Gastrocnemius medialis (tissue), 4 donors: ENCODE measurements at regions not wholly inside any gene's neighbourhood (a gene's known extent, or its start where the extent isn't known, plus 50 kb on each side); places are given as distances from the start of the nearest gene placed in this dataset.

ENCODE experiments used
- ATAC-seq, 2 donors: fragments of 150-250 bp; one replicate each; pipeline ENCODE4 v1.9.1; 2016
- DNase-seq, 2 donors: peaks; one replicate each; pipeline ENCODE4 v3.0.0-alpha.2; 2019
- H3K27ac ChIP-seq, 4 donors: fragments of 200-600 bp; sonication (generic); 1 replicate in 1 of 4; 2 replicates in 3 of 4; pipeline ENCODE4 v1.5.1; 2016 to 2018; ENCODE audit warnings: mild to moderate bottlenecking in 2 of 4, moderate library complexity in 1 of 4
- H3K27me3 ChIP-seq, 3 donors: fragments of 200-600 bp; sonication (generic) in 2 of 3; 1 replicate in 1 of 3; 2 replicates in 2 of 3; pipeline versions ENCODE4 v1.5.1 to v1.6.0; 2016 to 2019; ENCODE audit warnings: mild to moderate bottlenecking in 1 of 3, moderate library complexity in 1 of 3
- H3K36me3 ChIP-seq, 2 donors: fragments of 200-600 bp; sonication (generic) in 1 of 2; one replicate each; pipeline ENCODE4 v1.5.1; 2017 to 2018
- H3K4me1 ChIP-seq, 2 donors: fragments of 200-600 bp; sonication (generic) in 1 of 2; one replicate each; pipeline ENCODE4 v1.5.1; 2016 to 2017; ENCODE audit warnings: mild to moderate bottlenecking in 2 of 2
- H3K4me3 ChIP-seq, 4 donors: fragments of 200-600 bp; sonication (generic) in 3 of 4; 1 replicate in 1 of 4; 2 replicates in 3 of 4; pipeline ENCODE4 v1.5.1; 2016 to 2019; ENCODE audit warnings: mild to moderate bottlenecking in 2 of 4
- H3K9me3 ChIP-seq, 3 donors: fragments of 200-600 bp; sonication (generic) in 2 of 3; 1 replicate in 1 of 3; 2 replicates in 2 of 3; pipeline ENCODE4 v1.5.1; 2016 to 2019
- POLR2A ChIP-seq, 2 donors: fragments of 450-650 bp; IDR thresholded peaks; one replicate each; pipeline ENCODE4 v1.6.1; 2017; ENCODE audit warnings: antibody characterized with exemption in 2 of 2, mild to moderate bottlenecking in 2 of 2, moderate library complexity in 2 of 2
- in situ Hi-C, 4 donors: fragments of 200-750 bp; cut with MboI; loops; one replicate each; pipeline versions ENCODE4 v1.15.0 to v1.8.0; 2017; ENCODE audit warnings: low sequenced_read_pairs in 4 of 4
- intact Hi-C: fragments of 100-400 bp; cut with DNase I; formaldehyde crosslinking; loops from one replicate; pipeline ENCODE4 v1.15.1; 2023; ENCODE audit warnings: low total_unique reads
- TF ChIP-seq, protein P1 (sequence below), 5 experiments: fragments of 450-650 bp in 3 of 5; fragments of 200-600 bp in 2 of 5; sonication (generic) in 2 of 5; IDR thresholded peaks in 4 of 5; conservative IDR thresholded peaks in 1 of 5; 1 replicate in 4 of 5; 2 replicates in 1 of 5; pipeline ENCODE4 v1.5.1; 2016 to 2019; ENCODE audit warnings: antibody characterized with exemption in 5 of 5, mild to moderate bottlenecking in 3 of 5, moderate library complexity in 3 of 5

DNA sequence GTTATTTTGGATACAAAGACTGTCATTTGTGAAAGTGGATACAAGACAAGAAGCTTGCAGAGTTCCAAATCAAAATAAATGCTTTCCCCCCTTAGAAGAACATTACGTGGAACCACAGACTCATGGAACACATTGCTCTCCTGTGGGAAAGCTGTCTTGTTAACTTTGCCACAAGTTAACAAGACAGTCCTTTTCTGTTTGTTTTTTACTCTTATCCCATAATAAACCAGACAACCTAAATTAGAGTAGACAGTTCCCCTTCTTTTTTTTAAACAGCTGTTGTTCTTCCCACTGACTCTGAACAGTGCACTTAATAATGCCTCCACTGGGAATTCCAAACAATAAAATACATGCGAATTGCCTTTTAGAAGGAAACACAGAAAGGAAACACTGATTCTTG, 255.3 kb upstream of the UBE2E2 start:
- TF ChIP-seq, protein P1, sequence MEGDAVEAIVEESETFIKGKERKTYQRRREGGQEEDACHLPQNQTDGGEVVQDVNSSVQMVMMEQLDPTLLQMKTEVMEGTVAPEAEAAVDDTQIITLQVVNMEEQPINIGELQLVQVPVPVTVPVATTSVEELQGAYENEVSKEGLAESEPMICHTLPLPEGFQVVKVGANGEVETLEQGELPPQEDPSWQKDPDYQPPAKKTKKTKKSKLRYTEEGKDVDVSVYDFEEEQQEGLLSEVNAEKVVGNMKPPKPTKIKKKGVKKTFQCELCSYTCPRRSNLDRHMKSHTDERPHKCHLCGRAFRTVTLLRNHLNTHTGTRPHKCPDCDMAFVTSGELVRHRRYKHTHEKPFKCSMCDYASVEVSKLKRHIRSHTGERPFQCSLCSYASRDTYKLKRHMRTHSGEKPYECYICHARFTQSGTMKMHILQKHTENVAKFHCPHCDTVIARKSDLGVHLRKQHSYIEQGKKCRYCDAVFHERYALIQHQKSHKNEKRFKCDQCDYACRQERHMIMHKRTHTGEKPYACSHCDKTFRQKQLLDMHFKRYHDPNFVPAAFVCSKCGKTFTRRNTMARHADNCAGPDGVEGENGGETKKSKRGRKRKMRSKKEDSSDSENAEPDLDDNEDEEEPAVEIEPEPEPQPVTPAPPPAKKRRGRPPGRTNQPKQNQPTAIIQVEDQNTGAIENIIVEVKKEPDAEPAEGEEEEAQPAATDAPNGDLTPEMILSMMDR (IDR thresholded peaks at IDR 0.05 in 4 of 5, conservative IDR thresholded peaks at IDR 0.05 in 1 of 5): no peak
- TF ChIP-seq POLR2A (IDR thresholded peaks at IDR 0.05): no peak
- ATAC-seq: no peak
- DNase-seq: no peak
- H3K4me1 ChIP-seq: peaks cover 0 to 8% of the 10 kb centered on the region in 2 donors
- H3K27ac ChIP-seq: no peak overlapping the region
- H3K4me3 ChIP-seq: no peak overlapping the region
- no peaks in the 10 kb centered on the region for H3K36me3 ChIP-seq
- H3K9me3 ChIP-seq: no peaks in the 10 kb centered on the region
- in situ Hi-C loops: no loop called here
- no peaks in the 10 kb centered on the region for H3K27me3 ChIP-seq
- intact Hi-C loops: no loop called here

DNA sequence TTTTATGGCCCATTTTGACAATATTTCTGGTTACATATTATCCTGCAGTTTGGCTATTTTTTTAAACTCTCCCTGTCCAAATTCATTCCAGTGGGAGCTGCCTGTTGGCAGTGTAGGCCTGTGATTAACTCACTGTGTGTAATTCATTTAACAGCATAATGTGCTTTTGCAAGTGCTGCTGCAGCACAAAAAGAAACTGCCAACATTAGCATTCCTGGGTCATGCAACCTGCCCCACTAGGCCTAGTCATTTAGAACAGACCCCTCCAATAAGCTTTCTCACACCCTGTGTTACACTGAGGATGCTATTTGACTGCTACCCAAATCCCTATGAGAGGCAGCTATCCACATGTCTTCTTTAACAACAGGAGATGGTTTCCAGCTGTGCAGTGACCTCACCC, 251.2 kb upstream of the UBE2E2 start:
- Histone ChIP-seq H3K27ac (no peak overlapping the region), H3K36me3 (no peaks in the 10 kb centered on the region), H3K4me1 (peaks cover 0 to 8% of the 10 kb centered on the region in 2 donors), H3K27me3 (no peaks in the 10 kb centered on the region), H3K9me3 (no peaks in the 10 kb centered on the region), H3K4me3 (no peak overlapping the region)
- ATAC-seq: no peak
- TF ChIP-seq, protein P1 (IDR thresholded peaks at IDR 0.05 in 4 of 5, conservative IDR thresholded peaks at IDR 0.05 in 1 of 5): no peak
- no peak for TF ChIP-seq POLR2A (IDR thresholded peaks at IDR 0.05)
- intact Hi-C loops (no loop called here), in situ Hi-C loops (loop anchor here in 2 of 4 donors (25.0 kb wide), 1 partner anchor 390 kb away; no protein-coding TSS in a partner anchor)
- DNase-seq: no peak

DNA sequence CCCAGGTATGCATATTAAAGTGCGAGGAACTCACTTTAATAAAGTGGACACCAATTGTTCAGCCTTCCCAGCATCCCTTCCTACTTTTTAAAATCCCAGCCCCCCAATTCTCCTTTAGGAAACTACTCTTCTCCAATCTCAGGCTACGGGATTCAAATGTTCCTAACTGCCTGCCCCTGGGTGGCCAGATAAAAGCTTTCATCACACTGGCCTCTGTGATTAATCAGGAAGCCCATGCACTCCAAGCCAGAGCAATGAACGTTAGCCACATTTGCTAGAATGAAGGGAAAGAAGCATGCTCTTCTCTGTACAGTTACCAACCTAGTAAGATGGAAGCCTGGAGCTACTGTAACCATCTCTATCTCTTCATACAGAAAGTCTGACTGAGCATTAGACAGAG, 250.3 kb upstream of the UBE2E2 start:
- no peaks in the 10 kb centered on the region for H3K36me3 ChIP-seq
- in situ Hi-C loops (loop anchor here in 2 of 4 donors (25.0 kb wide), 1 partner anchor 391 kb away; no protein-coding TSS in a partner anchor), intact Hi-C loops (no loop called here)
- H3K27ac ChIP-seq: no peak overlapping the region
- H3K4me1 ChIP-seq: peaks cover 0 to 2% of the 10 kb centered on the region in 2 donors
- ATAC-seq (no peak), DNase-seq (no peak)
- TF ChIP-seq, protein P1 (IDR thresholded peaks at IDR 0.05 in 4 of 5, conservative IDR thresholded peaks at IDR 0.05 in 1 of 5): no peak
- no peak for TF ChIP-seq POLR2A (IDR thresholded peaks at IDR 0.05)
- no peaks in the 10 kb centered on the region for H3K27me3 ChIP-seq
- H3K9me3 ChIP-seq: no peaks in the 10 kb centered on the region
- no peak overlapping the region for H3K4me3 ChIP-seq

DNA sequence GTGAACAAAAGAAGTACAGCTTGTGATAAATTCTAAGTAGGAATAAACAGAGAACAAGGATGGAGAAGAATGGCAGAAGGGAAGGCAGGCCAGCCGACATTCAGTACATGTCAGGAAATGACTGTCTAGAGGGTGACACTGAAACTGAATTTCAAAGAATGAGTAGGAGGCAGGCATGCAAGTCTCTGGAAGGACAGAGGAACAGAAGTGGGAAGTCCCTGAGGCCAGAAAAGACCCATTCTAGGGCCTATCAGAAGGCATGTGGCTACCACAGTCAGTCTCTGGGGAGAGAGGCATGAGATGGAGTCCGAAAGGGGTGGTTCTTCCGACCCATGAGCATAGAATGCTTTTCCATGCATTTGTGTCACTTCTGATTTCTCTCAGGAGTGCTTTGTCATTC, 243.5 kb upstream of the UBE2E2 start:
- DNase-seq: no peak
- Histone ChIP-seq H3K27ac (no peak overlapping the region), H3K4me1 (peaks cover 4 to 7% of the 10 kb centered on the region in 2 donors), H3K27me3 (no peaks in the 10 kb centered on the region), H3K36me3 (no peaks in the 10 kb centered on the region), H3K4me3 (no peak overlapping the region), H3K9me3 (no peaks in the 10 kb centered on the region)
- TF ChIP-seq, protein P1 (IDR thresholded peaks at IDR 0.05 in 4 of 5, conservative IDR thresholded peaks at IDR 0.05 in 1 of 5): no peak
- TF ChIP-seq POLR2A (IDR thresholded peaks at IDR 0.05): no peak
- in situ Hi-C loops: loop anchor here in 2 of 4 donors (25.0 kb wide), 1 partner anchor 397 kb away; no protein-coding TSS in a partner anchor
- intact Hi-C loops: no loop called here
- ATAC-seq: no peak
